Gastroesophageal sphincter (tissue), 4 donors: ENCODE measurements at regions not wholly inside any gene's neighbourhood (a gene's known extent, or its start where the extent isn't known, plus 50 kb on each side); places are given as distances from the start of the nearest gene placed in this dataset.

ENCODE experiments used
- ATAC-seq: fragments of 150-250 bp; one replicate; pipeline ENCODE4 v1.9.1; 2016; ENCODE audit warnings: mild to moderate bottlenecking, moderate library complexity
- H3K27ac ChIP-seq, 4 donors: fragments of 200-600 bp; sonication (generic) in 3 of 4; 1 replicate in 3 of 4; 2 replicates in 1 of 4; pipeline ENCODE4 v1.5.1; 2016 to 2019
- H3K27me3 ChIP-seq: fragments of 200-600 bp; sonication (generic); one replicate; pipeline ENCODE4 v1.5.1; 2019
- H3K36me3 ChIP-seq, 2 donors: fragments of 200-600 bp; sonication (generic); one replicate each; pipeline ENCODE4 v1.5.1; 2019; ENCODE audit warnings: control low read depth in 1 of 2
- H3K4me1 ChIP-seq, 3 donors: fragments of 200-600 bp; sonication (generic); 1 replicate in 2 of 3; 2 replicates in 1 of 3; pipeline ENCODE4 v1.5.1; 2016 to 2019; ENCODE audit warnings: control low read depth in 2 of 3
- H3K4me3 ChIP-seq, 2 donors: fragments of 200-600 bp; sonication (generic); one replicate each; pipeline ENCODE4 v1.5.1; 2019; ENCODE audit warnings: mild to moderate bottlenecking in 1 of 2, moderate library complexity in 1 of 2
- H3K9me3 ChIP-seq, 3 donors: fragments of 200-600 bp; sonication (generic); one replicate each; pipeline ENCODE4 v1.5.1; 2017 to 2019; ENCODE audit warnings: control low read depth in 2 of 3
- EP300 ChIP-seq: sonication (generic); formaldehyde crosslinking; IDR thresholded peaks from one replicate; pipeline ENCODE4 v1.6.1; 2017; ENCODE audit warnings: antibody characterized with exemption, mild to moderate bottlenecking
- POLR2A ChIP-seq, 2 donors: fragments of 450-650 bp; IDR thresholded peaks; one replicate each; pipeline ENCODE4 v1.6.1; 2017; ENCODE audit warnings: antibody characterized with exemption in 2 of 2, mild to moderate bottlenecking in 2 of 2, moderate library complexity in 1 of 2
- POLR2AphosphoS5 ChIP-seq: sonication (generic); formaldehyde crosslinking; IDR thresholded peaks from one replicate; pipeline ENCODE4 v1.6.1; 2017; ENCODE audit warnings: antibody characterized with exemption
- WGBS, 2 donors: methylation state at CpG; one replicate each; pipeline ENCODE4 v1.1.5; 2018; ENCODE audit warnings: low coverage in 1 of 2; 5-methylcytosine and 5-hydroxymethylcytosine counted together
- TF ChIP-seq, protein P1 (sequence below), 4 experiments: fragments of 200-600 bp in 2 of 4; fragments of 450-650 bp in 2 of 4; sonication (generic) in 1 of 4; IDR thresholded peaks; one replicate each; pipeline ENCODE4 v1.5.1; 2017 to 2019; ENCODE audit warnings: antibody characterized with exemption in 4 of 4, mild to moderate bottlenecking in 2 of 4, moderate library complexity in 2 of 4

DNA sequence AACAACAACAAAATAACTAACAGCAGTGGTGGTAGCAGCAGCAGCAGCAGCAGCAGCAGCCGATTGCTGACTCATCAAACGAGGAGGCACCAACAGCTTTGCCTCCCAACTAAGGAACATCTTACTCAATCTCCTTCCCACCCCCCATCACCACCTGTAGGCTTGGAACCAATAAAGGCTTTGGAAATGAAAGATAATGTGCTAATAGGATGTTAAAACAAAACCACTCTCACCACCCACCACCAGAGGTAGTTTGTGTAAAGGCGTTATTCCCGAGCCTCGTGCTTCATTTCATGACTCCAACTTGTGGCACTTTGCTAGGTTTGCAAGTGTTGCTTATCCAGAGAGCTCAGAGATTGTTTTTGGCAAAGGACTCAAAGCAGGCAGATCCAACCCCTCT, 346.5 kb downstream of the CD83 start:
- ATAC-seq: no peak
- H3K36me3 ChIP-seq: no peaks in the 10 kb centered on the region
- no peaks in the 10 kb centered on the region for H3K9me3 ChIP-seq
- 45 to 48% methylated on average over 2 to 3 of the region's 5 CpGs for WGBS, 2 donors
- TF ChIP-seq, protein P1, sequence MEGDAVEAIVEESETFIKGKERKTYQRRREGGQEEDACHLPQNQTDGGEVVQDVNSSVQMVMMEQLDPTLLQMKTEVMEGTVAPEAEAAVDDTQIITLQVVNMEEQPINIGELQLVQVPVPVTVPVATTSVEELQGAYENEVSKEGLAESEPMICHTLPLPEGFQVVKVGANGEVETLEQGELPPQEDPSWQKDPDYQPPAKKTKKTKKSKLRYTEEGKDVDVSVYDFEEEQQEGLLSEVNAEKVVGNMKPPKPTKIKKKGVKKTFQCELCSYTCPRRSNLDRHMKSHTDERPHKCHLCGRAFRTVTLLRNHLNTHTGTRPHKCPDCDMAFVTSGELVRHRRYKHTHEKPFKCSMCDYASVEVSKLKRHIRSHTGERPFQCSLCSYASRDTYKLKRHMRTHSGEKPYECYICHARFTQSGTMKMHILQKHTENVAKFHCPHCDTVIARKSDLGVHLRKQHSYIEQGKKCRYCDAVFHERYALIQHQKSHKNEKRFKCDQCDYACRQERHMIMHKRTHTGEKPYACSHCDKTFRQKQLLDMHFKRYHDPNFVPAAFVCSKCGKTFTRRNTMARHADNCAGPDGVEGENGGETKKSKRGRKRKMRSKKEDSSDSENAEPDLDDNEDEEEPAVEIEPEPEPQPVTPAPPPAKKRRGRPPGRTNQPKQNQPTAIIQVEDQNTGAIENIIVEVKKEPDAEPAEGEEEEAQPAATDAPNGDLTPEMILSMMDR (IDR thresholded peaks at IDR 0.05): no peak
- TF ChIP-seq POLR2AphosphoS5 (no peak), POLR2A (IDR thresholded peaks at IDR 0.05) (no peak)
- peaks cover 0 to 2% (median 0%) of the 10 kb centered on the region in 3 donors for H3K4me1 ChIP-seq
- H3K4me3 ChIP-seq: no peak overlapping the region
- no peak overlapping the region for H3K27ac ChIP-seq
- no peaks in the 10 kb centered on the region for H3K27me3 ChIP-seq

GRCh38 chr6:14464716-14465115, 347.1 kb downstream of the CD83 start:
- H3K27ac ChIP-seq: no peak overlapping the region
- H3K36me3 ChIP-seq: no peaks in the 10 kb centered on the region
- H3K27me3 ChIP-seq: no peaks in the 10 kb centered on the region
- H3K4me1 ChIP-seq: no peaks in the 10 kb centered on the region
- H3K4me3 ChIP-seq: no peak overlapping the region
- ATAC-seq: no peak
- 100% methylated on average over 2 of the region's 2 CpGs for WGBS, 2 donors
- H3K9me3 ChIP-seq: no peaks in the 10 kb centered on the region
- TF ChIP-seq, protein P1 (IDR thresholded peaks at IDR 0.05): no peak
- TF ChIP-seq POLR2AphosphoS5: no peak
- TF ChIP-seq POLR2A (IDR thresholded peaks at IDR 0.05): no peak
- TF ChIP-seq EP300: no peak

- Histone ChIP-seq H3K4me1 (no peaks in the 10 kb centered on the region), H3K36me3 (no peaks in the 10 kb centered on the region), H3K9me3 (no peaks in the 10 kb centered on the region), H3K27me3 (no peaks in the 10 kb centered on the region), H3K4me3 (no peak overlapping the region), H3K27ac (no peak overlapping the region)
- TF ChIP-seq, protein P1 (IDR thresholded peaks at IDR 0.05): no peak
- TF ChIP-seq POLR2A (IDR thresholded peaks at IDR 0.05): no peak
- TF ChIP-seq POLR2AphosphoS5: no peak
- TF ChIP-seq EP300: no peak
- WGBS, 2 donors: 76 to 84% methylated on average over 4 of the region's 4 CpGs
- no peak for ATAC-seq
Measured at GRCh38 chr6:14466278-14466677, 348.7 kb downstream of the CD83 start.

- no peak for ATAC-seq
- TF ChIP-seq EP300 (no peak), POLR2AphosphoS5 (no peak), POLR2A (IDR thresholded peaks at IDR 0.05) (no peak)
- TF ChIP-seq, protein P1 (IDR thresholded peaks at IDR 0.05): no peak
- H3K36me3 ChIP-seq: no peaks in the 10 kb centered on the region
- H3K27me3 ChIP-seq: no peaks in the 10 kb centered on the region
- H3K27ac ChIP-seq: no peak overlapping the region
- no peaks in the 10 kb centered on the region for H3K9me3 ChIP-seq
- H3K4me1 ChIP-seq: no peaks in the 10 kb centered on the region
- no peak overlapping the region for H3K4me3 ChIP-seq
- WGBS, 2 donors: 53 to 62% methylated on average over 2 of the region's 2 CpGs
Measured at GRCh38 chr6:14467591-14467990, 350.0 kb downstream of the CD83 start.

GRCh38 chr6:14468647-14469321, 351.2 kb downstream of the CD83 start:
- Histone ChIP-seq H3K4me3 (no peak overlapping the region), H3K36me3 (no peaks in the 10 kb centered on the region), H3K27me3 (no peaks in the 10 kb centered on the region), H3K4me1 (no peaks in the 10 kb centered on the region), H3K9me3 (no peaks in the 10 kb centered on the region), H3K27ac (no peak overlapping the region)
- TF ChIP-seq, protein P1 (IDR thresholded peaks at IDR 0.05): no peak
- TF ChIP-seq EP300: no peak
- ATAC-seq: no peak
- 84 to 100% methylated on average over 2 to 3 of the region's 4 CpGs for WGBS, 2 donors
